Spleen (tissue), 11 donors: ENCODE measurements at regions not wholly inside any gene's neighbourhood (a gene's known extent, or its start where the extent isn't known, plus 50 kb on each side); places are given as distances from the start of the nearest gene placed in this dataset.

Source experiments
- DNase-seq: peaks from one replicate; pipeline ENCODE4 v3.0.0-alpha.2; 2020
- H3K27ac ChIP-seq, 8 donors: fragments of 200-600 bp; sonication (generic) in 7 of 8; 1 replicate in 4 of 8; 2 replicates in 4 of 8; pipeline versions ENCODE4 v1.5.0 to v1.8.0; 2016 to 2021; ENCODE audit warnings: inconsistent platforms in 4 of 8, mild to moderate bottlenecking in 4 of 8, moderate library complexity in 1 of 8
- H3K27me3 ChIP-seq, 7 donors: fragments of 200-600 bp; sonication (generic) in 6 of 7; replicated peaks in 1 of 7; 1 replicate in 4 of 7; 2 replicates in 3 of 7; pipeline versions ENCODE4 v1.5.0 to v1.8.0; 2016 to 2021; ENCODE audit warnings: inconsistent platforms in 3 of 7, mild to moderate bottlenecking in 1 of 7
- H3K36me3 ChIP-seq, 6 donors: fragments of 200-600 bp; sonication (generic) in 5 of 6; 1 replicate in 4 of 6; 2 replicates in 2 of 6; pipeline versions ENCODE4 v1.5.0 to v1.8.0; 2016 to 2021; ENCODE audit warnings: inconsistent platforms in 2 of 6
- H3K4me1 ChIP-seq, 6 donors: fragments of 200-600 bp; sonication (generic) in 5 of 6; 1 replicate in 3 of 6; 2 replicates in 3 of 6; pipeline versions ENCODE4 v1.5.0 to v1.8.0; 2016 to 2021; ENCODE audit warnings: inconsistent platforms in 3 of 6
- H3K4me3 ChIP-seq, 8 donors: fragments of 200-600 bp; sonication (generic) in 7 of 8; 1 replicate in 4 of 8; 2 replicates in 4 of 8; pipeline versions ENCODE4 v1.5.0 to v1.8.0; 2016 to 2021; ENCODE audit warnings: inconsistent platforms in 4 of 8, mild to moderate bottlenecking in 4 of 8, moderate library complexity in 2 of 8
- H3K9me3 ChIP-seq, 8 donors: fragments of 200-600 bp; sonication (generic) in 7 of 8; 1 replicate in 4 of 8; 2 replicates in 4 of 8; pipeline versions ENCODE4 v1.5.0 to v1.8.0; 2016 to 2021; ENCODE audit warnings: inconsistent platforms in 4 of 8
- CTCF ChIP-seq, 11 experiments: fragments of 200-600 bp in 7 of 11; fragments of 450-650 bp in 4 of 11; sonication (generic) in 4 of 11; IDR thresholded peaks in 8 of 11; conservative IDR thresholded peaks in 3 of 11; 1 replicate in 7 of 11; 2 replicates in 4 of 11; pipeline versions ENCODE4 v1.4.0 to v1.8.0; 2016 to 2021; ENCODE audit warnings: antibody characterized with exemption in 11 of 11, inconsistent platforms in 4 of 11, mild to moderate bottlenecking in 1 of 11
- POLR2A ChIP-seq, 3 donors: fragments of 450-650 bp; IDR thresholded peaks; one replicate each; pipeline ENCODE4 v1.5.1; 2017; ENCODE audit warnings: antibody characterized with exemption in 3 of 3, mild to moderate bottlenecking in 1 of 3
- POLR2AphosphoS5 ChIP-seq, 3 donors: sonication (generic); formaldehyde crosslinking; IDR thresholded peaks; one replicate each; pipeline ENCODE4 v1.5.1; 2017; ENCODE audit warnings: antibody characterized with exemption in 3 of 3
- WGBS, 5 donors: extraction: QIAGEN DNeasy Blood & Tissue Kit in 3 of 5; methylation state at CpG; one replicate each; pipeline versions ENCODE4 v1.1.5 to v1.1.7; 2013 to 2018; 5-methylcytosine and 5-hydroxymethylcytosine counted together
- intact Hi-C: fragments of 100-400 bp; cut with DNase I; formaldehyde crosslinking; loops from one replicate; pipeline ENCODE4 v1.15.0; 2023; ENCODE audit warnings: low total_unique reads
- donor health status: healthy with polysubstance abuse.
- donor health status: DM: no; HTN: no; CAD: no; lungs with moderate emphysema.
- donor health status: DM: no; HTN: no; CAD: no.
- donor health status: Bipolar disorder and iron deficiency.
- donor health status: healthy.
- donor health status: DM: no; HTN: no; CAD: no.
- donor health status: DM: yes; HTN: yes; CAD: no.

GRCh38 chr2:123128951-123129350 lies 896.1 kb upstream of the CNTNAP5 start:
- intact Hi-C loops = no loop called here
- no peak for TF ChIP-seq POLR2AphosphoS5 (IDR thresholded peaks at IDR 0.05)
- no peak for TF ChIP-seq POLR2A (IDR thresholded peaks at IDR 0.05)
- TF ChIP-seq CTCF (IDR thresholded peaks at IDR 0.05 in 8 of 11, conservative IDR thresholded peaks at IDR 0.05 in 3 of 11) = no peak
- Histone ChIP-seq H3K36me3 (no peaks in the 10 kb centered on the region), H3K4me1 (no peaks in the 10 kb centered on the region), H3K27ac (no peak overlapping the region), H3K9me3 (peaks cover 0 to 34% (median 23%) of the 10 kb centered on the region in 8 donors), H3K27me3 (no peaks in the 10 kb centered on the region), H3K4me3 (no peak overlapping the region)
- DNase-seq = no peak
- WGBS, 5 donors = 30 to 70% (median 50%) methylated on average over 1 of the region's 1 CpG

DNA sequence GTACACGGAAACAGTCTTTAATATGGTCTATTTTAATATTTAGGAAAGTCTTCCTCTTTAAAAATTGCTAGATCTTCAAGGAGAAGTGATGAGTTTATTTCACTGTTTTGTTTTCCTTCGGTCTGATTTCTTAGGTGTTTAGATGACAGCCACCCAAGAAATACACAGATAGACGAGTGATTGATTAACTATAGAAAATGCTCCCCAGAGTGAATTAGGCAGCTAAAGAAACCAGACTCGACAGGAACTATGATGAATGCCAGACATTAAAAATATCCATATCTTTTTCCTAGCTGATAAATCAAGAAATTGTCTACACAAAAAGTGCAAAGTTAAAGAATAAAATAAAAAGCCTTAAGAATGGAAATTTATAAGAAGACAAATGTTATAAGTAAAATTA lies 888.7 kb upstream of the CNTNAP5 start:
- H3K36me3 ChIP-seq = no peaks in the 10 kb centered on the region
- H3K27ac ChIP-seq = no peak overlapping the region
- no peaks in the 10 kb centered on the region for H3K4me1 ChIP-seq
- WGBS, 5 donors = 75 to 87% (median 85%) methylated on average over 4 of the region's 4 CpGs
- TF ChIP-seq CTCF (IDR thresholded peaks at IDR 0.05 in 8 of 11, conservative IDR thresholded peaks at IDR 0.05 in 3 of 11) (no peak), POLR2AphosphoS5 (IDR thresholded peaks at IDR 0.05) (no peak), POLR2A (IDR thresholded peaks at IDR 0.05) (no peak)
- no peak for DNase-seq
- peaks cover 0 to 34% (median 21%) of the 10 kb centered on the region in 8 donors for H3K9me3 ChIP-seq
- H3K27me3 ChIP-seq = no peaks in the 10 kb centered on the region
- intact Hi-C loops = no loop called here
- no peak overlapping the region for H3K4me3 ChIP-seq

- H3K4me3 ChIP-seq = no peak overlapping the region
- H3K9me3 ChIP-seq = peaks cover 0 to 40% (median 6%) of the 10 kb centered on the region in 8 donors
- no peak for DNase-seq
- intact Hi-C loops = no loop called here
- WGBS, 5 donors = 77 to 97% (median 89%) methylated on average over 1 of the region's 1 CpG
- H3K27me3 ChIP-seq = no peaks in the 10 kb centered on the region
- no peak overlapping the region for H3K27ac ChIP-seq
- H3K36me3 ChIP-seq = no peaks in the 10 kb centered on the region
- TF ChIP-seq POLR2AphosphoS5 (IDR thresholded peaks at IDR 0.05) = no peak
- TF ChIP-seq POLR2A (IDR thresholded peaks at IDR 0.05) = no peak
- no peak for TF ChIP-seq CTCF (IDR thresholded peaks at IDR 0.05 in 8 of 11, conservative IDR thresholded peaks at IDR 0.05 in 3 of 11)
- no peaks in the 10 kb centered on the region for H3K4me1 ChIP-seq
Measured at GRCh38 chr2:123144082-123144481, 881.0 kb upstream of the CNTNAP5 start.

DNA sequence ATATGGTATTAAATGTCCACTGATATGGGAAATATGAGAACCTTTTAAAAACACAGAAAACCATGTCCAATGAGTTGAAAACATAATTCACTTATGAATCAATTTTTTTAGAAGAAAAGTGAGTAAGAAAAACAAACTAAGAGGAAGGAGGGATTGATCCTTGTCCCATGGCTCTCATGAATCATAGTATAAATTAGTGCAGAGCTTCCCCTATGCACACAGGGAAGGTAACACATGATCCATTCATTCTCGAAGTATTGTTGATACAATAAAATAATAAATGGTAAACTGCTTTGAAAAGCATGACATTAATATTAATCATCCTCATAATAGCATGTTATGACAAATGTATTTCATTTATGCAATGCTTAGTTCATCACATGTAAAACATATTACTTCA lies 872.0 kb upstream of the CNTNAP5 start:
- 53 to 80% (median 64%) methylated on average over 1 of the region's 1 CpG for WGBS, 5 donors
- TF ChIP-seq POLR2AphosphoS5 (IDR thresholded peaks at IDR 0.05) (no peak), CTCF (IDR thresholded peaks at IDR 0.05 in 8 of 11, conservative IDR thresholded peaks at IDR 0.05 in 3 of 11) (no peak), POLR2A (IDR thresholded peaks at IDR 0.05) (no peak)
- Histone ChIP-seq H3K27me3 (no peaks in the 10 kb centered on the region), H3K27ac (no peak overlapping the region), H3K4me3 (no peak overlapping the region), H3K36me3 (no peaks in the 10 kb centered on the region), H3K4me1 (no peaks in the 10 kb centered on the region), H3K9me3 (peaks cover 0 to 5% (median 0%) of the 10 kb centered on the region in 8 donors)
- intact Hi-C loops = no loop called here
- DNase-seq = no peak
